Glomerular visceral epithelial cell (primary cell): ENCODE measurements at regions not wholly inside any gene's neighbourhood (a gene's known extent, or its start where the extent isn't known, plus 50 kb on each side); places are given as distances from the start of the nearest gene placed in this dataset.

Source experiments
- DNase-seq: peaks from one replicate; pipeline ENCODE4 v3.0.0-alpha.2; 2016; ENCODE audit errors: extremely low spot score

DNA sequence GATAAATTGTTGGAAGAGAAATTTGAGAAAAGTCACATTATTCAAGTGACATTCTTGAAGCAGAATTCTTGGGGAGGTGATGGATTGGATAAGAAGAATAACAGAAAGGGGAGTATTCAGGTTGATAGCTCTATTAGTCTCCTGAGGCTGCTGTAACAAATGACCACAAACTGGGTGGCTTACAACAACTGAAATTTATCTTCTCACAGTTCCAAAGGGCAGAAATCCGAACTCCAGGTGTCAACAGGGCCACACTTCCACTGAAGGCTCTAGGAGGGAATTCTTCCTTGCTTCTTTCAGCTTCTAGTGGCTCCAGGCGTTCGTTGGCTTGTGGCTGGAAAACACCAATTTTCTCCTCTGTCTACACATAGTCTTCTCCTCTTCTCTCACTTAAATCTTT, 99.8 kb downstream of the TES start:
- DNase-seq, result no peak

DNA sequence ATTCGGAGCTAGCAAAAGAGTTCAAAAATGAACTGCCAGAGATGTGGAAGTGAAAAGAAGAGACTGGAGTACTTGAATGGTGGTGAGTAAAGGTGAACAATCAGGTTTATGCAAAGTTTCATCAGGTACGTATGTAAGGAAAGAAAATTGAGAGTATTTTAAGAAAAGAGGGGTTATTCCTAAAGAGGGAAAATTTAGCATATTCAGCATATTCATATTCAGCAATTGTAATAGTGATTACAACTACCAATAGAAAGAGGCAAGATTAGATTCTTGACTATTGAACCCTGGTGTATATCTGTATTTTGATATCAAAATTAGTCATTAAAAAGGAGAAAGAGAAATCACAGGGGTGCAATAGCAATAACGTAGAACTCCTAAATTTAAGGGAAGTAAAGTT, 100.9 kb downstream of the TES start:
- DNase-seq, result no peak

DNA sequence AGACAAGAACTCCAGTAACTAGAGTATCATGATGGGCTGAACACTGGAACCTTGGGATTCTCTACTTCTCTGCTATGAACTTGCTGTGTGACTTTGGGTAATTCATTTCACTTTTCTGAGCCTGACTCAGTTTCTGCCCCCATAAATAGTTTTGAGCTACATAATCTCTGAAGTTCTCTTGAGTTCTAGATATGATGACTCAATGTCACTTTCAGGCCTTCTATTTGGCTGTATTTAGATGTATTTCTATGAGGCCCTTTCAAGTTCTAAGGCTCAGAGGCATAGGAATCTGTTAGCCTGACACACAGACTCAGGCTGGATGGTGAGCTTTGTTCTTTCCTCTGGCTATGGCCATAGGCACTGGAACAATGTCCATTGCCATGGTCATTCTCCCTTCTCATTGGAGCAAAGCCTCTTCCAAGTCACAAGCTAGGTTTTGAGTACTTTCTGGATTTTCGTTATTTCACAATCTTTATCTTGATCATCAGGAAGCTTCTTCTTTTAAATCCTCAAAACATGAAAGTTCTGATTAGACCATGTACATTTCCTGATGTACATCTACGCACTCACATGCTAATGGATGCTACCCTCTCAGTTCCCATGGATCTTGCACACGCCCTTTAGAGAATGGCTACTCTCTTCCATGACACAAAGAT, 101.6 kb downstream of the TES start:
- DNase-seq, result no peak

DNA sequence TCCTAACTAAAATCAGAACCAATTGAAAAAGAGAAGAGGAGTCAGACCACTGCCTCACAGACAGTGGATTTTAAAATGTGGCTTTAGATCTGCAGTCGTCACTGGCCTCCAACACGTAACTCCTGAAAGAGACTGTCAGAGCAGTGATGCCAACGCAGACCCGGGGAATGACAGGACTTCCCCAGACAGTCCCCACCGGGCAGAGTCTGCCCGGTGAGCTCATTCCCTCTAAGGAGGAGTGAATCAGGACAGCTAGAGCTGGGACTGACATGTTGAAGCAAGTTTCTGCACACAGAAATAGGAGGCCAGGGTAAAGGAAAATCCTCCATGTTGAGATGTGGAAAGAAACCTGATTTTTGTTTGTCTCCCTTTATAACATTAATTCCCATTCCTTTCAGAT, 105.0 kb downstream of the TES start:
- DNase-seq, result peak; percentile 78

DNA sequence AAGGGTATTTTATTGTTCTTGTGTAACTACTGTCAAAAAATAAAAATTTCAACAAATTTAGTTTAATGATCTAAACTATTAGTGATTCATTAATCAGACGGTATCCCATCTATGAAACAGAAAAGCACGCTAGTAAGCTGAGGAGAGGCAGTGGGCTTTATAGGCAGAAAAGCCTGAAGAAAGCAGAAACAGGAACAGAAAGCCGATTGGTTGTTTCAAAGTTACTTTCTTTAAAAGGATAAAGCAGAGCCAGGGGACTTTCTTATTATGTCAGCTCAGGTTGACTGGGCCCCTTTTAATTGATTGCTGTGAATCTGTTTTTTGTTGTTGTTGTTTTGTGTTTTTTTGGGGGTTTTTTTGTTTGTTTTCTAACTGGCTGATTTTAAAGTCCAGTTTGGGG, 105.5 kb downstream of the TES start:
- DNase-seq, result no peak

DNA sequence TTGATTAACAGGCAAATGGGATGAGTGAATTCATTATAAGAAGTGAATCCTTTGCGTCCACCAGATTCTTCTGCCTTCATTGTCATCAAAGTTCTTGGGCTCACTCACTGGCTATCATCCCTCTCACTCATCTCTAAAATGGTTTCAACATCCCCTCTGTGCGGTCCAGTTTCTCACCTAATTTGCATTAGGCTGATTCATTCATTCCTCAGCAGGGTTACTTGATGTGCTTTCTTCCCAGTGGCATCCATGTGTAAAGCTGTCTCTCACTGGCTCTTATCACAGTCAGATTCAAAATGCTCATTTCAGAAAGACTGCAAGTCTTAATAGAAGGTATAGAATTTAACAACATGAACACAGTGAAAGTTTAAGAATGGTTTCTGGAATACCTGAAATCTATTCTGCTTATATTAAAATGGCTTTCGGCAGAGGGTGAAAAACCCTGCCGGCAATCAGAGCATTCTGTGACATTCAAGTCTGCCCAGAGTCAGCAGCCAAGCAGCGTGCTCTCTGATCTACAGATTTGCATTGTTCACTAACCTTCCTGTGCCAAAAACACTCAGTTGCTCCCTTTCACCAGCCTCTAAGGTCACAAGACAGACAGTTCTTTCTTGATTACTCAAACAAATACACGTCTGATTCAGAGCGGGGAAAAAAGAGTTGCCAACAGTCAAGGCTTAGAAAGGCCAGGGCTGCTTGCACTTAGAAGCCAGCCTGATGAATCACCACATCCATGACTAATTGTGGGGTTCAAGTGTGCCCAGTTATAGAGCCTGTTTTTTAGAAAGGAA, 106.7 kb downstream of the TES start:
- peak; percentile 89 for DNase-seq

DNA sequence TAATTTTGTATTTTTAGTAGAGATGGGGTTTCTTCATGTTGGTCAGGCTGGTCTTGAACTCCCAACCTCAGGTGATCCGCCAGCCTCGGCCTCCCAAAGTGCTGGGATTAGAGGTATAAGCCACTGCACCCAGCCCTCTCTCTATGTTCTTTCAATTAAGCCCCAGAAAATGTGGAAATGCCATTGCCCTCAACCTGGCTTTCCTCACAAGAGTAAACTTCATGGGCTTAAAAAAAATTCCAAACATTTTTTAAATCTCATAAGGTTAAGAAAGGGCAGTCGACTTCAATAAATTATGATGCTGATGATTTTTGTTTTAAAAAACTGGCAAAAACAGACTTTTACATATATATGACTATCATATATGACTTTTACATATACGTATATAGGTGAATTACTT, 107.6 kb downstream of the TES start:
- no peak for DNase-seq

DNA sequence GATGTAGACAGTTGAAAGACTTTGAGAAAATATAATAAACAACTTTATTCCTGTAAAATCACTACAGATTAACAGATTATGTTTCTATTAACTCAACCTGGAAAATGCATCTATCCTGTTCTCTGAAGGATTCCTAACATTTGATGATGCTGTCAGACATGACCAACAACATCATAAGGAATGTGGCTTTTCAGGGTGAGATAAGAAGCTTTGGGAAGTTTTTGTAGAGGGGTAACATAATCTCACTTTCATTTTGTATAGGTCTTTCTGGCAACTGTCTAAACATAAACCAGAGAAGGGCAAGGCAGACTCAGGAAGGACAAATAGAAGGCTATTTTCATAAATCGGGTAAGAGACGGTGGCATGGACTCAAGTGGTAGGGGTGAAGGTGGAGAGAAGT, 112.2 kb downstream of the TES start:
- no peak for DNase-seq

DNA sequence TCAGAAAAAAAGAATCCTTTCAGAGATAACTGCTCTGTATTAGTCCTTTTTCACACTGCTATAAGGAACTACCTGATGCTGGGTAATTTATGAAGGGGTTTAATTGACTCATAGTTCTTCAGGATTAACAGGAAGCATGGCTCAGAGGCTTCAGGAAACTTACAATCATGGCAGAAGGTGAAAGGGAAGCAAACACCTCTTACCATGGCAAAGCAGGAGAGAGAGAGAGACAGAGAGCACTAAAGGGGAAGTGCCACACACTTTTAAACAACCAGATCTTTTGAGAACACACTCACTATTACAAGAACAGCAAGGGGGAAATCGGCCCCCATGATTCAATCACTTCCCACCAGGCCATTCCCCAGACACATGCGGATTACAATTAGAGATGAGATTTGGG, 114.2 kb downstream of the TES start:
- DNase-seq, result no peak

DNA sequence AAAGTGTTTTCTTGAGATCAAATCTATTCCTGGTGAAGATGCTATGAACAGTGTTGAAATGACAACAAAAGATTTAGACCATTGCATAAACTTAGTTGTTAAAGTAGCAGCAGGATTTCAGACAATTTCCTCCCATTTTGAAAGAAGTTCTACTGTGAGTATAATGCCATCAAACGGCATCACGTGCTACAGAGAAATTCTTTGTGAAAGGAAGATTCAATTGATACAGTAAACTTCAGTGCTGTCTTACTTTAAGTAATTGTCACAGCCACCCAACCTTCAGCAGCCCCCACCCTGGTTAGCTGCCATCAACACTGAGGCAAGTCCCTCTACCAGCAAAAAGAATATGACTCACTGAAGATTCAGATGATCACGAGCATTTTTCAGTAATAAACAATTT, 115.2 kb downstream of the TES start:
- DNase-seq, result no peak

DNA sequence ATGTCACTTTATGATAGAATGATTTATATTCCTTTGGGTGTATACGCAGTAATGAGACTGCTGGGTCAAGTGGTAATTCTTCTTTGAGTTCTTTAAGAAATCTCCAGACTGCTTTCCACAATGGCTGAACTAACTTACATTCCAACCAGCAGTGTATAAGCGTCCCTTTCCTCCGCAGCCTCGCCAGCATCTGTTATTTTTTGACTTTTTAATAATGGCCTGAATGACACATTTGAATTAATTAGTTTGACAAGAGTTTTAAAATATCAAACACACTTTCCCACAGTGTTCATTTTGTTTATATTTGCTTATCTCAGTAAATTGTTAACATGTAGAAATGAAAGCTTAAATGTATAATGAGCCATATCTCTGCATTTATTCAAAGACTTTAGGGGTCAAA, 116.8 kb downstream of the TES start:
- DNase-seq, result no peak

DNA sequence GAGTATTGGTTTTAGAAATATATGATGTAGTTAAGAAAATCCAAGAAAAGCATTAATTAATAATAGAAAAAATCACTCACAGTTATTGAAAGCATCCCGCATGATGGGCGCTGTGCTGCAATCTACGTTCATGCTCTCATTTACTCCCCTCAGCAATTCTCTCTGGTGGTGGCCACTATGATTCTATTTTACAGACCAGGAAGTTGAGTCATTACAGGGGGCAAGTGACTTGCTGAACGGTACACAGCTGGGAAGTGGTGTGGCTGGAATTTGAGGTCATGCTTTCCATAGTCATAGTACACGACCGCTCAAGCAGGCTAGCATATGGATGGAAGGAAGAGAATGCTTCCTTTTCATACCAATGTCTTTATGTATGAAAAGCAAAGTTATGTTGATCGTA, 117.4 kb downstream of the TES start:
- DNase-seq, result peak; percentile 67

DNA sequence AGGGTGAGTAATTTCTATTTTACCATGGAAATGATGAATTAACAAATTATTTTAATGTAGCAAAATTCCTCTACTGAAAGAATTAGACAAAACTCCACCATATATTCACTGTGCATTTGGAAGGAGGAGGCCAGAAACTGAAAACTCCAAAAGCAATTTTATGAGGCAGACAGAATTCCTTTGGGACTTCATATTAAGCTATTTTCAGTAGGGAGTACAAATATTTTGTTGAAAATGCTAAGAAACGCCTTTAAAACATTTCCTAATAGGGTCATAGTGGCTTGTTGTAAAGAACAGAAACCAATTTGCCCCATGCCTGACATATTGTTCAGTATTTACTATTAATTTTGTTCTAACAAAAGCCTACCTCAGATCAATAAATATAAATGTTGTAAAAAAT, 117.8 kb downstream of the TES start:
- DNase-seq, result no peak

DNA sequence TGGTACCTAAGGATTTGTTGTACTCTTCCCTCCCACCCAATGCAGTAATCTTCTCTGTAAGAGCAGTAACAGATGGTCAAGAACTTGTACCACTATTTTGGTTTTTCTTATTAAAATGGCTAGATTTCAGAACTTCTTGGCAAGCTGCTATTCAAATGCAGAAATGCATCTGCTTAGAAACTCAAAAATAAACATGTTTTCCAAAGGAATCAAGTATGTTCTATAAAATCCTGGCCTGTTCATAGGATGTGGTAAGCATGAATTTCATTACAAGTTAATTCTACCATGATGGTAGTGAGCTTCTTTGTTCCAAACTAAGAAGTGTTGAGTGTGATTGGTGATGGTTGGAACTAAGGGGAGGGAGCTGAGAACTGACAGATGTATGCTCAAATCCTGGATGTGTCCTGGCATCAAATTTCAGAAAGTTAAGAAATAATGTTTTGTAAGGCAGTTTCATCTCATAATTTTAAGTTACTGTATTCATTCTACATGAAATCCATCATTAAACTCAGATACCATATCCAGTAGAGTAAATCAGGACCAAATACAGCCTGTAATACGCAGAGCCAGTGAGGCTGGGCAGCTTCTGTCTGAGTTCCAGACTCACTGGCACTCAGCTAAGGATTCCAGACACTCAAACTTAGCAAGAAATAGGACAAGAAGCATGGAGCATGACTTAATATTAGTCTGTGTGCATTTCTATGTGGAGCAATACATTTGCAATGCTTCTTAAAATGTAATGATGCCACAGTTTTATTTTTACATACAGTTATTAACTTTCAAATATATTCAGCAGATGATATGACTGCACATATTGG, 119.6 kb downstream of the TES start:
- no peak for DNase-seq

DNA sequence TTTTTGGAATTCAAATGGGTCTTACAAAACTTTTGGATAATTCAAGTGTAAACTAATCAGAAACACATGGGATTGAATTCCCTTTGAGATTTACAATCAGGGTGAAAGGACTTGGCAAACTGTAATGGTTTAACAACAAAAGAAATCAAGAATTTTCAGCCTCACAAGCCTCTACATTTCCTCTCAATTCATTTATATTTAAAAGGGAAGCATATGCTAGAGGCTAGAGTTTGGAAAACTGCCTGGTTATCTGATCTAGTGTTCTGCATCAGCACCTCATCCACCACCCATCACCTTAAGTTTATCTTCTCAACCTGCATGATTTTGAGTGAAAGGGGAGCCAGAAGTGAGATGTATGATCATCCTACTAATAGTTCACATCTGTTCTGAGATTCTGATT, 120.7 kb downstream of the TES start:
- no peak for DNase-seq

DNA sequence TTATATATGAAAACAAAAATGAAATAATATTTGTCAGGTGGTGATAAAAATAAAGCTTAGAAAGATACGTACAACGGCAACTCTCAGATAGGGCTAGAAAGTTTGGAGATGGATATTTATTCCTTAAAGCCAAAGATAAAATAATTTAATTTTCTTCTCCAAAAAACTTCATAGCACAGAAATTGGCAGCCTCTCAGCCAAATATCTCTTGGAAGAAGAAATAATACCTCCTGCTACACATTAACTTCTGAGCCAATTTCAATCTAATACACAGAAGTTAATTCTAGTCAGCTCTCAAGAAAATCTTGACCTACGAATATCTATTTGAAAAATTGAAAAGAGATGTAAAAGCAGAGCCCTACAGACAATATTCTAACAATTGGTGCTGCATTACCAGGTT, 122.4 kb downstream of the TES start:
- DNase-seq, result no peak

DNA sequence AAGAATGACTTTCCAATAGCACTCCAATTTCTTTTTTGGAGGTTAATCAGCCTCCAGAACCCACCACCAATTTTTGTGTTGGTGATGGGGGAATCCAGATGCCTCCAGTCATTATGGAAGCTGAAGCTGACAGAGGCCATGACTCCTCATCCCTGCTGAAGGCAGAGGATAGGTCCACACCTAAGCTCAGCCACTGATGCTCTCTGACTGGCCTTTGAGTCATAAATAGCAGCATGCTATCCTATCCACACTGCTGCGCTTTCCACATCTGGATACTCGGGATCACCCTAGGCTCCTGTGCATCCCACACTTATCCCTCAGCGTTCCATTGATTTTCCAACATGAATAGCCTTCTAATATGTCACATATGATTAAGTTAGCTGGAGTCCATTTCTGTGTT, 124.2 kb downstream of the TES start:
- DNase-seq, result no peak

DNA sequence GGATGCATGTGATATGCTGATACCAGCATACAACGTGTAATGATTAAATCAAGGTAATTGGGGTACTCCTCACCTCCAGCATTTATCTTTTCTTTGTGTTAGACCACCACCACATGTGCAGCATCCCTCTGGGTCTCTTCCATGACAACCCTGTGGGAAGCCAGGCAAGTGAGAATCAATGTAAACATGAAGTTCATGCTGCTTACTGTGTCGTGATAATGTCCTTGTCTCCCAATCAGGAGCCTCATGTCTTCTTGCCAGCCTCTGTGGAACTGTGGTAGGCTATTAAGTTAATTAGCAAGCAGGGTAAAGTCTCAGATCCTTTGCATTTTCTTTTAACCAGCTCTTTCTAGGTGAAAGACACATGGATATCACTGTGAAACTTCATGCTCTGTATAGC, 126.7 kb downstream of the TES start:
- no peak for DNase-seq

DNA sequence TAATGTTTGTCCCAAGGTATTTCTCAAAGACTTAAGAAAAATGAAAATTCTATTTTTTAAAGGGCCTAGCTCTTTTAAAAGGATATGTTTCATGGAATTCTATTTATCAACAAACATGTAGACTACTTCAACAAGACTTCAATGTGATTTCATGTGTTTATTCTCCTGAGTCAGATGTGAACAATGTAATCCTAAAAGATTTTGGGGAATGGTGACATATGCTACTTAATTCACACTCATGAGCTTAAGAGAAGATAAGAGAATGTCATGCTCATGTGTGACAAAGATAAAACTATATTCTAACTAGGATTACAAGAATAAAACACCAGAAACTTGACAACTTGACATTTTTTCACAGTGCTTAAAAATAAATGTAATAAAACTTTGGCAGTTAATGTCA, 127.5 kb downstream of the TES start:
- no peak for DNase-seq

DNA sequence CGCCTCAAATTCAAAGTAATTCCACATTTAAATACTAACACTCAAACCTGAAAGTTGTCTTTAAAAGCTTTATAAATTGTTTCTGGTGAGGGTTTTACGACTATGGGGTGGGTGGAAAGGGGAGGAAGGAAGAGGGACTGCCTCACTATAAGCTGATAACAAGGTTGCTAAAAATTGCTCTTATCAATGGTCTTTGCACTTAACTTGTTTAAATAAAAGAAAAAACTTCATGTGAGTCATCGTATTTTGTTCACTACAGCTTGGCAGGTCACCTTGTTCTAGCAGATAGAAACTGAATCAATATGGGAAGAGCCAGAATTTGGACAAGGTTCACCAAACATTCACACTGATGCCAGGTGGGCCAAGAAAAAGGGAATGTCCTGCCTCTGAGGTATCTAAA, 129.2 kb downstream of the TES start:
- no peak for DNase-seq

DNA sequence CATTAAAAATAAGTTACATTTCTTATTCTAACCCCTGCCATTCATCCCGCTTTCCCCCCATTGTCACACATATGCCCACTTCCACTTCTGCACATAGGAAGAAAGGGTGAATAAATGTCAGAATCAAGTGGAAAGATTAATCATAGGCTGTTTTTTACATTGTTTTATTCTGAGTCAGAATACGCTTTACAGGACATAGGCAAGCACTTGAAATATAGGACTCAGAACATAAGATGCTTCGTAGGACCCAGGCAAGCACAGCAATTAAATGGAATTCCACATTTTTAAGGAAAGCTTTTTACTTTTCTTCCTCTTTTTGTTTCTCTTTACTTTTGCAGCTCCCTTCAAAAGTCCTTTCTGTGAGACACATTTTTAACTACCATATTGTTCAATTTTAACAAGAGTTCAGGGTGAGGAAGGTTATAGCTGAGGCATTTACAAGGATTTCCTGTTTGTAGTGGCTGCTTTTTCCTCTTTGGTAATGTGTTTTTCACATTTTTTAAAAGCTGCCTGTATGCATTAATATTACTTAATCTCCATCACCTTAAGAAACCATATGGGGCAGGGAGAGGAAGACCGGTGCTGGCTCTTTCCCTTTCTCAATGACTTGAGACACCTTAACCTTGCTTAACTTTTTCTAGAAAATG, 130.0 kb downstream of the TES start:
- no peak for DNase-seq
